ENCODE measurements at regions not wholly inside any gene's neighbourhood (a gene's known extent, or its start where the extent isn't known, plus 50 kb on each side); places are given as distances from the start of the nearest gene placed in this dataset.

DNA sequence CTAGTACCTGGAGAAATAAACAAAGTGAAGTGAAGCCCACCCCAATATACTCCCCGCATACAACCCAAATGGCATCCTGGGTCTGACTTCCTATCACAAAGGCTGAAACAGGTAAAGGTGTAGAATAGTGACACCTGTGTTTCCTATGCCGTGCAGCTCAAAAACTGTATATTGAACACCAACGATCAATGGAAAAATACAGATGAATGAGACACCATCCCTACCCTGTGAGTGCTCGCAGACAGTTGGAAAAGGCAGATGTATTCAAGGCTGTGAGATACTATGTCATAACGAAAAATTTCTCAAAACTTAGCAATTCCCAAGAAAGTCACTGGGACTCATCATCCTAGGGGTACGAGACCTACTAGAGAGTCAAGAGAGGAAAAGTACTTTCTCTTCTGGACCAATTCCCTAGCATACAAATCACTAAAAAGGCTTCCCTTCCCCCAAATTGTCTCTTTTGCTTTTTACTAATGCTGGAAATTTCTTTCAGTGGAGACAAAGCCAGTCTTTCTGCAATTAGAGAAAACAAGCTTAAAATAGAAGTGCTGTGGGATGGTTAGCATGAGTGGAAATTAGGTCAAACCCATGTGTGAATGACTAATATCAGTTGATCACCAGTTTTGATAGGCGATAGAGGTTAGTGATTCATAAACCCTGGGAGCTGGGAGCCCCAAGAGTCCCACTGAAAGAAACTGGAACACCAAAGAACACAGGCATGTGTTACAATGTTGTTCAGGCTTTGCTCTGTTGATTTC lies 249.7 kb downstream of the SPTSSA start:
- TF ChIP-seq, protein P1, sequence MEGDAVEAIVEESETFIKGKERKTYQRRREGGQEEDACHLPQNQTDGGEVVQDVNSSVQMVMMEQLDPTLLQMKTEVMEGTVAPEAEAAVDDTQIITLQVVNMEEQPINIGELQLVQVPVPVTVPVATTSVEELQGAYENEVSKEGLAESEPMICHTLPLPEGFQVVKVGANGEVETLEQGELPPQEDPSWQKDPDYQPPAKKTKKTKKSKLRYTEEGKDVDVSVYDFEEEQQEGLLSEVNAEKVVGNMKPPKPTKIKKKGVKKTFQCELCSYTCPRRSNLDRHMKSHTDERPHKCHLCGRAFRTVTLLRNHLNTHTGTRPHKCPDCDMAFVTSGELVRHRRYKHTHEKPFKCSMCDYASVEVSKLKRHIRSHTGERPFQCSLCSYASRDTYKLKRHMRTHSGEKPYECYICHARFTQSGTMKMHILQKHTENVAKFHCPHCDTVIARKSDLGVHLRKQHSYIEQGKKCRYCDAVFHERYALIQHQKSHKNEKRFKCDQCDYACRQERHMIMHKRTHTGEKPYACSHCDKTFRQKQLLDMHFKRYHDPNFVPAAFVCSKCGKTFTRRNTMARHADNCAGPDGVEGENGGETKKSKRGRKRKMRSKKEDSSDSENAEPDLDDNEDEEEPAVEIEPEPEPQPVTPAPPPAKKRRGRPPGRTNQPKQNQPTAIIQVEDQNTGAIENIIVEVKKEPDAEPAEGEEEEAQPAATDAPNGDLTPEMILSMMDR (conservative IDR thresholded peaks at IDR 0.05): no peak
- TF ChIP-seq EZH2 (IDR thresholded peaks at IDR 0.05; ENCODE audit: low read depth): no peak
